ENCODE measurements at regions not wholly inside any gene's neighbourhood (a gene's known extent, or its start where the extent isn't known, plus 50 kb on each side); places are given as distances from the start of the nearest gene placed in this dataset.
"Not testable (repeated sequence)": the region's sequence is repeated elsewhere in the genome, so short reads cannot be mapped to it uniquely, and the experiment has no call there.

GRCh38 chr13:44147648-44148047 lies 226.0 kb upstream of the SERP2 start:
- H2AFZ ChIP-seq (ENCODE audit: low read length) = no peak overlapping the region
- no peaks in the 10 kb centered on the region for H3K79me2 ChIP-seq (ENCODE audit: control insufficient read depth, insufficient read depth, low read length)
- DNase-seq (ENCODE audit: low read depth in 2 of 2) = no peak
- no peaks in the 10 kb centered on the region for H3K4me1 ChIP-seq (ENCODE audit: control insufficient read depth, extremely low read depth, insufficient read depth, low read length)
- H3K27ac ChIP-seq (ENCODE audit: insufficient read depth, low read length) = no peak overlapping the region
- H3K9me3 ChIP-seq (ENCODE audit: control insufficient read depth, insufficient read depth, low read depth, low read length) = no peaks in the 10 kb centered on the region
- H4K20me1 ChIP-seq (ENCODE audit: control insufficient read depth, extremely low read depth, insufficient read depth, low read length) = no peaks in the 10 kb centered on the region
- H3K36me3 ChIP-seq (ENCODE audit: control insufficient read depth, insufficient read depth, low read length) = no peaks in the 10 kb centered on the region
- H3K4me3 ChIP-seq (replicated peaks in 1 of 4; ENCODE audit: control extremely low read depth in 1 of 4, insufficient read depth in 1 of 4, low read depth in 3 of 4, low read length in 4 of 4) = no peak overlapping the region
- no peak overlapping the region for H3K9ac ChIP-seq (ENCODE audit: insufficient read depth, low read length)
- no peak for TF ChIP-seq EZH2 (IDR thresholded peaks at IDR 0.05; ENCODE audit: low read length, missing control alignments)
- no peak for TF ChIP-seq CTCF (conservative IDR thresholded peaks at IDR 0.05 in 1 of 2, IDR thresholded peaks at IDR 0.05 in 1 of 2; ENCODE audit: low read depth in 1 of 2, low read length in 2 of 2)
- no peaks in the 10 kb centered on the region for H3K27me3 ChIP-seq (ENCODE audit: control insufficient read depth, insufficient read depth, low read length)
- H3K4me2 ChIP-seq (ENCODE audit: extremely low read depth, insufficient read depth, low read length) = no peak overlapping the region

GRCh38 chr13:44148159-44148914 lies 225.3 kb upstream of the SERP2 start:
- no peak overlapping the region for H3K9ac ChIP-seq (ENCODE audit: insufficient read depth, low read length)
- TF ChIP-seq EZH2 (IDR thresholded peaks at IDR 0.05; ENCODE audit: low read length, missing control alignments) (no peak), CTCF (conservative IDR thresholded peaks at IDR 0.05 in 1 of 2, IDR thresholded peaks at IDR 0.05 in 1 of 2; ENCODE audit: low read depth in 1 of 2, low read length in 2 of 2) (no peak)
- no peak overlapping the region for H3K4me2 ChIP-seq (ENCODE audit: extremely low read depth, insufficient read depth, low read length)

GRCh38 chr13:44149231-44149630 lies 224.4 kb upstream of the SERP2 start:
- H2AFZ ChIP-seq (ENCODE audit: low read length); DNase-seq (ENCODE audit: low read depth in 2 of 2); H4K20me1 ChIP-seq (ENCODE audit: control insufficient read depth, extremely low read depth, insufficient read depth, low read length); H3K36me3 ChIP-seq (ENCODE audit: control insufficient read depth, insufficient read depth, low read length); H3K9me3 ChIP-seq (ENCODE audit: control insufficient read depth, insufficient read depth, low read depth, low read length); H3K9ac ChIP-seq (ENCODE audit: insufficient read depth, low read length); H3K79me2 ChIP-seq (ENCODE audit: control insufficient read depth, insufficient read depth, low read length); H3K27me3 ChIP-seq (ENCODE audit: control insufficient read depth, insufficient read depth, low read length); H3K4me2 ChIP-seq (ENCODE audit: extremely low read depth, insufficient read depth, low read length); H3K4me1 ChIP-seq (ENCODE audit: control insufficient read depth, extremely low read depth, insufficient read depth, low read length); H3K27ac ChIP-seq (ENCODE audit: insufficient read depth, low read length); H3K4me3 ChIP-seq (replicated peaks in 1 of 4; ENCODE audit: control extremely low read depth in 1 of 4, insufficient read depth in 1 of 4, low read depth in 3 of 4, low read length in 4 of 4): not testable (repeated sequence)

More at GRCh38 chr13:44148159-44148914, 225.3 kb upstream of the SERP2 start:
- no peak overlapping the region for H3K4me3 ChIP-seq (replicated peaks in 1 of 4; ENCODE audit: control extremely low read depth in 1 of 4, insufficient read depth in 1 of 4, low read depth in 3 of 4, low read length in 4 of 4)
- no peaks in the 10 kb centered on the region for H3K79me2 ChIP-seq (ENCODE audit: control insufficient read depth, insufficient read depth, low read length)
- no peak overlapping the region for H3K27ac ChIP-seq (ENCODE audit: insufficient read depth, low read length)
- DNase-seq (ENCODE audit: low read depth in 2 of 2) = no peak
- no peaks in the 10 kb centered on the region for H3K36me3 ChIP-seq (ENCODE audit: control insufficient read depth, insufficient read depth, low read length)
- no peaks in the 10 kb centered on the region for H3K27me3 ChIP-seq (ENCODE audit: control insufficient read depth, insufficient read depth, low read length)
- H3K4me1 ChIP-seq (ENCODE audit: control insufficient read depth, extremely low read depth, insufficient read depth, low read length) = no peaks in the 10 kb centered on the region
- no peaks in the 10 kb centered on the region for H4K20me1 ChIP-seq (ENCODE audit: control insufficient read depth, extremely low read depth, insufficient read depth, low read length)
- H3K9me3 ChIP-seq (ENCODE audit: control insufficient read depth, insufficient read depth, low read depth, low read length) = no peaks in the 10 kb centered on the region
- no peak overlapping the region for H2AFZ ChIP-seq (ENCODE audit: low read length)

Data from fibroblast of lung (primary cell).